Lower lobe of right lung (tissue), 2 donors: ENCODE measurements at regions not wholly inside any gene's neighbourhood (a gene's known extent, or its start where the extent isn't known, plus 50 kb on each side); places are given as distances from the start of the nearest gene placed in this dataset.
"Not testable (repeated sequence)": the region's sequence is repeated elsewhere in the genome, so short reads cannot be mapped to it uniquely, and the experiment has no call there.

Experiments used
- ATAC-seq, 2 donors: fragments of 200-7000 bp; cut with Tn5 transposase; one replicate each; pipeline ENCODE4 v1.9.1; 2020 to 2022; ENCODE audit warnings: mild to moderate bottlenecking in 2 of 2, moderate library complexity in 2 of 2
- DNase-seq: peaks from one replicate; pipeline ENCODE4 v3.0.0-alpha.2; 2020
- H3K27ac ChIP-seq: fragments of 200-600 bp; one replicate; pipeline ENCODE4 v1.8.0; 2022
- H3K27me3 ChIP-seq: fragments of 200-600 bp; one replicate; pipeline ENCODE4 v1.8.0; 2022; ENCODE audit warnings: low read depth
- H3K36me3 ChIP-seq: fragments of 200-600 bp; one replicate; pipeline ENCODE4 v1.8.0; 2022; ENCODE audit warnings: mild to moderate bottlenecking
- H3K4me1 ChIP-seq: fragments of 200-600 bp; one replicate; pipeline ENCODE4 v1.8.0; 2022
- H3K4me3 ChIP-seq: fragments of 200-600 bp; one replicate; pipeline ENCODE4 v1.8.0; 2022; ENCODE audit warnings: mild to moderate bottlenecking
- H3K9me3 ChIP-seq: fragments of 200-600 bp; one replicate; pipeline ENCODE4 v1.8.0; 2022
- CTCF ChIP-seq: fragments of 200-600 bp; IDR thresholded peaks from one replicate; pipeline ENCODE4 v1.8.0; 2022; ENCODE audit warnings: antibody characterized with exemption, mild to moderate bottlenecking
- intact Hi-C: fragments of 100-400 bp; cut with DNase I; formaldehyde crosslinking; loops from one replicate; pipeline ENCODE4 v1.11.0; 2022
- donor health status: DM: no; HTN: yes; CAD: no; lungs with severe emphysema.

DNA sequence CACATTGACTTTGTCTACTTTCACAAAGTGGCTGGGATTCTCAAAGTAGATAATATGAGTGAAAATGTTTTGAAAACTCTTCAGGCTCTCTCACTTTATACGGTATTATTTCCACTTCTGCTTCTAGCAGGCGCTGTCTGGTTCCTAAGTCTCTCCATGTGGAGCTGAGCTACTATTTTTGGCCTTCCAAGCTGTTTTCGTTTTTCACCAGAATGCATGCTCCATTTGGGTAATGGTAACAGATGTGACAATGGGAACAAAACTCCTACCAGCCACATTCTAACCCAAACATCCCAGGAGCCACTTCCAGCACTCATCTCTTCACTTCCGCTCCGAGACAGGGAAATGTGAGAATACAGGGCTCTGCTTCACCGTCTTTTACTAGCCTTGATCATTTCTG, 586.7 kb downstream of the NTRK3 start:
- Histone ChIP-seq H3K9me3 (peaks cover 14% of the 10 kb centered on the region), H3K4me1 (no peaks in the 10 kb centered on the region), H3K27ac (no peak overlapping the region), H3K27me3 (no peaks in the 10 kb centered on the region), H3K36me3 (no peaks in the 10 kb centered on the region), H3K4me3 (no peak overlapping the region)
- ATAC-seq (no peak), DNase-seq (no peak)
- no peak for TF ChIP-seq CTCF
- intact Hi-C loops: no loop called here

DNA sequence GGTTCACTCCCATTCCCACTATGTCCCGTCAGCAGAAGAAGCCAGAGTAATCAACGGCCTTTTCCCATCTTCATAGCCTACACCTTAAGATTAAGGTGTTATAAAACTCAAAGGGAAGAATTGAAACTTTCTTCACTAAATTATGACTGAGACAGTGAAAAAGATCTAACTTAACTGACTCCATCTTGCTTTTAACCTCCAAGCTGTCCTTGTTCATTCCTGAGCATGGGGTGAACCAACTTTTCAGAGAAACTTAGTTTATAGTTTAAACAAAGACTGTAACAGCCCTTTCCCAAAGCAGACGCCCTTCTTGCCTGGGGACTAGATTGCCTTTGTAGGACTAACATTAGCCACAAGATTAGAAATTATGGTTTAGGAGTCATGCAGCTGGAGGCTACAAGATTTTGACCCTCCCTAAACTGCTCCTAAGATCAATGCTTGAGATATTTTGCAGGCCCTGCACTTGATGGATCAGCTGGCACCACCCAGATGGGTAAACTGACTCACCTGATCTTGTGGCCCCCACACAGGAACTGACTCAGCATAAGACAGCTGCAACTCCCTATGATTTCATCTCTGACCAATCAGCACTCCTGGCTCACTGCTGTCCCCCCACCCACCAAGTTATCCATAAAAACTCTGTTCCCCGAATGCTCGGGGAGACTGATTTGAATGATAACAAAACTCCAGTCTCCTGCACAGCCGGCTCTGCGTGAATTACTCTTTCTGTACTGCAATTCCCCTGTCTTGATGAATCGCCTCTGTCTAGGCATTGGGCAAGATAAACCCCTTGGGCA, 587.6 kb downstream of the NTRK3 start:
- DNase-seq, intact Hi-C loops, H3K27me3 ChIP-seq, H3K4me3 ChIP-seq, H3K36me3 ChIP-seq, ATAC-seq, H3K4me1 ChIP-seq, H3K27ac ChIP-seq: not testable (repeated sequence)
- H3K9me3 ChIP-seq: peaks cover 14% of the 10 kb centered on the region

GRCh38 chr15:87667643-87668042, 588.9 kb downstream of the NTRK3 start:
- intact Hi-C loops: no loop called here

GRCh38 chr15:87662575-87662974, 594.0 kb downstream of the NTRK3 start:
- DNase-seq (no peak), ATAC-seq (no peak)
- H3K4me1 ChIP-seq: no peaks in the 10 kb centered on the region
- H3K27me3 ChIP-seq: no peaks in the 10 kb centered on the region
- H3K9me3 ChIP-seq: peaks cover 10% of the 10 kb centered on the region
- H3K27ac ChIP-seq: no peak overlapping the region
- intact Hi-C loops: no loop called here
- H3K36me3 ChIP-seq: no peaks in the 10 kb centered on the region
- TF ChIP-seq CTCF: no peak
- H3K4me3 ChIP-seq: no peak overlapping the region

More at GRCh38 chr15:87667643-87668042, 588.9 kb downstream of the NTRK3 start:
- TF ChIP-seq CTCF: no peak
- Histone ChIP-seq H3K27me3 (no peaks in the 10 kb centered on the region), H3K4me3 (no peak overlapping the region), H3K9me3 (peaks cover 14% of the 10 kb centered on the region), H3K27ac (no peak overlapping the region), H3K36me3 (no peaks in the 10 kb centered on the region), H3K4me1 (no peaks in the 10 kb centered on the region)
- no peak for DNase-seq
- no peak for ATAC-seq

GRCh38 chr15:87661454-87662355, 594.8 kb downstream of the NTRK3 start:
- Histone ChIP-seq H3K36me3 (no peaks in the 10 kb centered on the region), H3K27me3 (no peaks in the 10 kb centered on the region), H3K4me3 (no peak overlapping the region), H3K9me3 (peaks cover 1% of the 10 kb centered on the region), H3K4me1 (no peaks in the 10 kb centered on the region), H3K27ac (no peak overlapping the region)
- no peak for ATAC-seq
- DNase-seq: no peak
- no peak for TF ChIP-seq CTCF
- intact Hi-C loops: no loop called here
